HepG2 (cell line): ENCODE measurements at regions not wholly inside any gene's neighbourhood (a gene's known extent, or its start where the extent isn't known, plus 50 kb on each side); places are given as distances from the start of the nearest gene placed in this dataset.
A peak's percentile ranks its signal among the peaks of the same experiment; 100 is the strongest.
"Not testable (repeated sequence)": the region's sequence is repeated elsewhere in the genome, so short reads cannot be mapped to it uniquely, and the experiment has no call there.

Experiments
- ATAC-seq: fragments of 200-7000 bp; cut with Tn5 transposase; 3 replicates; pipeline ENCODE4 v1.9.1; 2020; ENCODE audit warnings: mild to moderate bottlenecking, moderate library complexity
- BruUV-seq: library from RNA; stranded (reverse); fragments of 400-500 nt; replicated peaks from 2 replicates; lab custom pipeline; 2021; lab: Mats Ljungman, UMichigan
- CTCF ChIA-PET: fragments of 300-600 bp; formaldehyde crosslinking; extraction: SDS; loops from one replicate; lab custom pipeline; 2021; ENCODE audit warnings: low total read pairs, inconsistent platforms, low intra/inter-chr PET ratio; lab: Yijun Ruan, JAX
- POLR2A ChIA-PET: fragments of 350-600 bp; sonication (Branson Sonifier 250); formaldehyde crosslinking; loops from one replicate; lab custom pipeline; 2020; ENCODE audit warnings: antibody characterized with exemption, inconsistent platforms; lab: Yijun Ruan, JAX
- DNase-seq: peaks from one replicate; pipeline ENCODE4 v3.0.0-alpha.2; 2015; ENCODE audit warnings: low spot score
- FAIRE-seq: peaks from 3 replicates; lab custom pipeline; 2011; peaks lifted over from hg19 to GRCh38; lab: Jason Lieb, UNC
- H2AFZ ChIP-seq: one replicate; pipeline ENCODE4 v1.6.1; 2011; ENCODE audit warnings: low read length, inconsistent platforms
- H3K27ac ChIP-seq: fragments of 300-600 bp; 3 replicates; pipeline ENCODE4 v1.8.0; 2011; ENCODE audit warnings: mixed run types, mild to moderate bottlenecking, mixed read lengths, low read length, inconsistent platforms; ENCODE audit not compliant: insufficient read depth; ENCODE audit errors: extremely low read length
- H3K27me3 ChIP-seq, 2 experiments: fragments of 200-600 bp in 1 of 2; 2 replicates in 1 of 2; 3 replicates in 1 of 2; pipeline versions ENCODE4 v1.6.0 to v1.8.0; 2011; ENCODE audit warnings: low read length in 2 of 2, mild to moderate bottlenecking in 2 of 2, moderate library complexity in 2 of 2, inconsistent platforms in 1 of 2; ENCODE audit not compliant: insufficient read depth in 2 of 2, control insufficient read depth in 1 of 2
- H3K36me3 ChIP-seq, 2 experiments: fragments of 200-600 bp in 1 of 2; replicated peaks in 1 of 2; 2 replicates in 1 of 2; 3 replicates in 1 of 2; pipeline versions ENCODE4 v1.5.1 to v1.8.0; 2011; ENCODE audit warnings: low read length in 2 of 2, inconsistent platforms in 1 of 2; ENCODE audit not compliant: insufficient read depth in 2 of 2, control insufficient read depth in 1 of 2
- H3K4me1 ChIP-seq: 2 replicates; pipeline ENCODE4 v1.5.1; 2012; ENCODE audit warnings: low read length, inconsistent platforms; ENCODE audit not compliant: insufficient read depth
- H3K4me2 ChIP-seq: 2 replicates; pipeline ENCODE4 v1.6.0; 2011; ENCODE audit warnings: low read depth, low read length, inconsistent platforms
- H3K4me3 ChIP-seq, 3 experiments: fragments of 200-600 bp in 1 of 3; sonication (generic), shearing (Covaris generic) in 1 of 3; replicated peaks in 1 of 3; 2 replicates each; pipeline ENCODE4 v1.5.1; 2011 to 2016; ENCODE audit warnings: low read length in 3 of 3, inconsistent platforms in 2 of 3, low read depth in 2 of 3, mild to moderate bottlenecking in 2 of 3, control low read depth in 1 of 3, mixed read lengths in 1 of 3; ENCODE audit not compliant: insufficient read depth in 1 of 3
- H3K79me2 ChIP-seq: one replicate; pipeline ENCODE4 v1.6.1; 2011; ENCODE audit warnings: low read length, inconsistent platforms; ENCODE audit not compliant: insufficient read depth
- H3K9ac ChIP-seq: 2 replicates; pipeline ENCODE4 v1.6.0; 2011; ENCODE audit warnings: mild to moderate bottlenecking, low read depth, low read length, inconsistent platforms; ENCODE audit not compliant: insufficient read depth
- H3K9me3 ChIP-seq: 2 replicates; pipeline ENCODE4 v1.5.1; 2012; ENCODE audit warnings: mild to moderate bottlenecking, low read length
- H4K20me1 ChIP-seq: 2 replicates; pipeline ENCODE4 v1.6.0; 2011; ENCODE audit warnings: inconsistent platforms, mild to moderate bottlenecking, low read length, moderate library complexity; ENCODE audit not compliant: insufficient read depth
- GATAD1 ChIP-seq: IDR thresholded peaks from 2 replicates; pipeline ENCODE4 v1.6.1; 2016; ENCODE audit warnings: missing genetic modification reagents, missing compliant biosample characterization
- MAFF ChIP-seq: IDR thresholded peaks from 2 replicates; pipeline ENCODE4 v1.6.1; 2011; ENCODE audit warnings: low read depth, low read length, improper control_type of control experiment
- MAFK ChIP-seq, 2 experiments: IDR thresholded peaks in 1 of 2; conservative IDR thresholded peaks in 1 of 2; 2 replicates each; pipeline ENCODE4 v1.6.1; 2011; ENCODE audit warnings: improper control_type of control experiment in 2 of 2, low read length in 2 of 2
- NFIB ChIP-seq: sonication (generic); formaldehyde crosslinking; IDR thresholded peaks from 2 replicates; pipeline ENCODE4 v1.9.0; 2021; ENCODE audit warnings: missing genetic modification reagents, mild to moderate bottlenecking, borderline replicate concordance
- PPARG ChIP-seq: conservative IDR thresholded peaks from 2 replicates; pipeline ENCODE4 v1.6.1; 2016; ENCODE audit warnings: missing biosample characterization, missing genetic modification reagents
- SALL2 ChIP-seq: sonication (generic); formaldehyde crosslinking; IDR thresholded peaks from 2 replicates; pipeline ENCODE4 v1.8.1; 2023; ENCODE audit warnings: mild to moderate bottlenecking, missing genetic modification reagents, inconsistent platforms
- SNAPC2 ChIP-seq: sonication (generic); formaldehyde crosslinking; IDR thresholded peaks from 2 replicates; pipeline ENCODE4 v1.8.1; 2022; ENCODE audit warnings: mild to moderate bottlenecking, missing genetic modification reagents
- ZMYM2 ChIP-seq: sonication (generic); formaldehyde crosslinking; IDR thresholded peaks from 2 replicates; pipeline ENCODE4 v1.8.0; 2022; ENCODE audit warnings: mild to moderate bottlenecking, missing genetic modification reagents
- ZNF101 ChIP-seq: sonication (generic); formaldehyde crosslinking; IDR thresholded peaks from 2 replicates; pipeline ENCODE4 v1.4.0; 2020; ENCODE audit warnings: mild to moderate bottlenecking, low read depth, missing genetic modification reagents, borderline replicate concordance
- ZNF17 ChIP-seq: sonication (generic); formaldehyde crosslinking; IDR thresholded peaks from 2 replicates; pipeline ENCODE4 v1.5.0; 2020; ENCODE audit warnings: mild to moderate bottlenecking, missing genetic modification reagents
- WGBS: methylation state at CpG from one replicate; pipeline ENCODE4 v1.1.6; 2017; ENCODE audit warnings: low lambda C conversion rate; 5-methylcytosine and 5-hydroxymethylcytosine counted together
- in situ Hi-C: cut with HindIII; loops from 2 replicates; pipeline ENCODE4 v1.10.0; 2017; ENCODE audit warnings: low pct_unique_long_range_greater_than_20kb; ENCODE audit not compliant: extremely low pct_ligation_motif_present
- intact Hi-C: fragments of 100-400 bp; cut with micrococcal nuclease; formaldehyde crosslinking; loops from one replicate; pipeline ENCODE4 v1.10.0; 2022; ENCODE audit not compliant: unreplicated experiment
- TF ChIP-seq, protein P1 (sequence below): sonication (generic); formaldehyde crosslinking; IDR thresholded peaks from 2 replicates; pipeline ENCODE4 v1.8.1; 2023; ENCODE audit warnings: mild to moderate bottlenecking, inconsistent platforms, moderate library complexity, missing genetic modification reagents, borderline replicate concordance

DNA sequence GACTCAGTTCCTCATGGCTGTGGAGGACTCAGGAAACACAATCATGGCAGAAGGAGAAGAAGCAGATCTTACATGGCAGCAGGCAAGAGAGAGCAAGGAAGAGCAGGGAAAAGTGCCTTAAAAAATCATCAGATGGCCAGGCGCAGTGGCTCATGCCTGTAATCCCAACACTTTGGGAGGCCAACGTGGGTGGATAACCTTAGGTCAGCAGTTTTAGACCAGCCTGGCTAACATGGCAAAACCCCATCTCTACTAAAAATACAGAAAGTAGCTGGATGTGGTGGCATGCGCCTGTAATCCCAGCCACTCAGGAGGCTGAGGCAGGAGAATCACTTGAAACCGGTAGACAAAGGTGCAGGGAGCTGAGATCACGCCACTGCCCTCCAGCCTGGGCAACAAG lies 664.6 kb downstream of the DTWD2 start:
- BruUV-seq, H2AFZ ChIP-seq, intact Hi-C loops, POLR2A ChIA-PET, FAIRE-seq, H3K9ac ChIP-seq, H4K20me1 ChIP-seq, H3K4me3 ChIP-seq, H3K4me2 ChIP-seq, DNase-seq, ATAC-seq, H3K4me1 ChIP-seq, H3K79me2 ChIP-seq, in situ Hi-C loops: not testable (repeated sequence)
- WGBS = 10% methylated on average over 5 of the region's 5 CpGs
- TF ChIP-seq MAFK (conservative IDR thresholded peaks at IDR 0.05 in 1 of 2, IDR thresholded peaks at IDR 0.05 in 1 of 2; ENCODE audit: low read length in 2 of 2) (peak in 1 of 2 experiments; percentile 77; a peak in 2 of 4 replicates), MAFF (peak; percentile 65)
- TF ChIP-seq, all 625 proteins: peak for 2; not testable (repeated sequence) for 623
- peaks cover 11% of the 10 kb centered on the region for H3K9me3 ChIP-seq
- H3K27me3 ChIP-seq, CTCF ChIA-PET, H3K36me3 ChIP-seq, H3K27ac ChIP-seq: not testable (repeated sequence)

DNA sequence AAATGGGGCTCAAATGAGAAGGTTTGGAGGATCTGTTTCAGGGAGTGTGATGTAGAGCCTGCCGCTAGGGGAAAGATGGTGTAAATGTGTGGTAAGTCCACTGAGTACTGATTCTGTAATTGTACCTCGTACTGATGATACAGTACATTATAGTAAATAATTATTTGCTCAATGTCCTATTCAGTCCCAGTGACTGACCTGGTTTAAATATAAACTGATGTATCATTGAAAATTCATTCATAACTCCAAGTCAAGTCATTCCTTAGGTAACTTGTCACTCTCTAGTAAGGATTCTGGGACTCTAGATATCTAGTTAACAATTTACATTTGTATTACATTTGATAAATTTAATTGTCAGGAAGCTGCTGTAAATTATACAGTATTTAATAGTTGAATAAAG lies 667.3 kb downstream of the DTWD2 start:
- no peaks in the 10 kb centered on the region for H3K79me2 ChIP-seq
- in situ Hi-C loops = no loop called here
- no peaks in the 10 kb centered on the region for H3K4me1 ChIP-seq
- H3K27me3 ChIP-seq = no peaks in the 10 kb centered on the region
- no peak overlapping the region for H3K4me2 ChIP-seq
- 2% methylated on average over 2 of the region's 2 CpGs for WGBS
- no peaks in the 10 kb centered on the region for H3K36me3 ChIP-seq
- DNase-seq (no peak), FAIRE-seq (no peak), ATAC-seq (no peak)
- H3K27ac ChIP-seq = no peak overlapping the region
- H3K9ac ChIP-seq = no peak overlapping the region
- no peak overlapping the region for H2AFZ ChIP-seq
- POLR2A ChIA-PET = no interaction called here
- no peak overlapping the region for H3K4me3 ChIP-seq
- peaks cover 11% of the 10 kb centered on the region for H3K9me3 ChIP-seq
- CTCF ChIA-PET = no interaction called here
- BruUV-seq = no TSS peak
- intact Hi-C loops = no loop called here
- no peaks in the 10 kb centered on the region for H4K20me1 ChIP-seq
- no peak for TF ChIP-seq NFIB
- TF ChIP-seq, protein P1, sequence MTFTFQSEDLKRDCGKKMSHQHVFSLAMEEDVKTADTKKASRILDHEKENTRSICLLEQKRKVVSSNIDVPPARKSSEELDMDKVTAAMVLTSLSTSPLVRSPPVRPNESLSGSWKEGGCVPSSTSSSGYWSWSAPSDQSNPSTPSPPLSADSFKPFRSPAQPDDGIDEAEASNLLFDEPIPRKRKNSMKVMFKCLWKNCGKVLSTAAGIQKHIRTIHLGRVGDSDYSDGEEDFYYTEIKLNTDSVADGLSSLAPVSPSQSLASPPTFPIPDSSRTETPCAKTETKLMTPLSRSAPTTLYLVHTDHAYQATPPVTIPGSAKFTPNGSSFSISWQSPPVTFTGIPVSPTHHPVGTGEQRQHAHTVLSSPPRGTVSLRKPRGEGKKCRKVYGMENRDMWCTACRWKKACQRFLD (CRISPR knock-in tag) = no peak
- no peak for TF ChIP-seq SNAPC2
- no peak for TF ChIP-seq SALL2 (CRISPR knock-in tag)
- no peak for TF ChIP-seq ZNF101
- no peak for TF ChIP-seq ZMYM2 (CRISPR knock-in tag)
- TF ChIP-seq ZNF17 = no peak
- TF ChIP-seq PPARG (CRISPR knock-in tag) = no peak
- no peak for TF ChIP-seq GATAD1
- TF ChIP-seq, all 625 proteins: peak for 0
